SK-N-SH (cell line): ENCODE measurements at regions not wholly inside any gene's neighbourhood (a gene's known extent, or its start where the extent isn't known, plus 50 kb on each side); places are given as distances from the start of the nearest gene placed in this dataset.

Source experiments
- YY1 ChIP-seq: IDR thresholded peaks from 2 replicates; pipeline ENCODE4 v1.4.0; 2012; ENCODE audit warnings: low read depth, mild to moderate bottlenecking
- TF ChIP-seq, protein P1 (sequence below): fragments of 200-600 bp; sonication (generic); IDR thresholded peaks from 2 replicates; pipeline ENCODE4 v1.6.1; 2017; ENCODE audit warnings: antibody characterized with exemption, mild to moderate bottlenecking, moderate library complexity

- no peak for TF ChIP-seq YY1
- TF ChIP-seq, protein P1, sequence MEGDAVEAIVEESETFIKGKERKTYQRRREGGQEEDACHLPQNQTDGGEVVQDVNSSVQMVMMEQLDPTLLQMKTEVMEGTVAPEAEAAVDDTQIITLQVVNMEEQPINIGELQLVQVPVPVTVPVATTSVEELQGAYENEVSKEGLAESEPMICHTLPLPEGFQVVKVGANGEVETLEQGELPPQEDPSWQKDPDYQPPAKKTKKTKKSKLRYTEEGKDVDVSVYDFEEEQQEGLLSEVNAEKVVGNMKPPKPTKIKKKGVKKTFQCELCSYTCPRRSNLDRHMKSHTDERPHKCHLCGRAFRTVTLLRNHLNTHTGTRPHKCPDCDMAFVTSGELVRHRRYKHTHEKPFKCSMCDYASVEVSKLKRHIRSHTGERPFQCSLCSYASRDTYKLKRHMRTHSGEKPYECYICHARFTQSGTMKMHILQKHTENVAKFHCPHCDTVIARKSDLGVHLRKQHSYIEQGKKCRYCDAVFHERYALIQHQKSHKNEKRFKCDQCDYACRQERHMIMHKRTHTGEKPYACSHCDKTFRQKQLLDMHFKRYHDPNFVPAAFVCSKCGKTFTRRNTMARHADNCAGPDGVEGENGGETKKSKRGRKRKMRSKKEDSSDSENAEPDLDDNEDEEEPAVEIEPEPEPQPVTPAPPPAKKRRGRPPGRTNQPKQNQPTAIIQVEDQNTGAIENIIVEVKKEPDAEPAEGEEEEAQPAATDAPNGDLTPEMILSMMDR = no peak
These were observed 672.0 kb downstream of the PLOD2 start for GRCh38 chr3:145489011-145489410.
